ENCODE measurements at regions not wholly inside any gene's neighbourhood (a gene's known extent, or its start where the extent isn't known, plus 50 kb on each side); places are given as distances from the start of the nearest gene placed in this dataset.

DNA sequence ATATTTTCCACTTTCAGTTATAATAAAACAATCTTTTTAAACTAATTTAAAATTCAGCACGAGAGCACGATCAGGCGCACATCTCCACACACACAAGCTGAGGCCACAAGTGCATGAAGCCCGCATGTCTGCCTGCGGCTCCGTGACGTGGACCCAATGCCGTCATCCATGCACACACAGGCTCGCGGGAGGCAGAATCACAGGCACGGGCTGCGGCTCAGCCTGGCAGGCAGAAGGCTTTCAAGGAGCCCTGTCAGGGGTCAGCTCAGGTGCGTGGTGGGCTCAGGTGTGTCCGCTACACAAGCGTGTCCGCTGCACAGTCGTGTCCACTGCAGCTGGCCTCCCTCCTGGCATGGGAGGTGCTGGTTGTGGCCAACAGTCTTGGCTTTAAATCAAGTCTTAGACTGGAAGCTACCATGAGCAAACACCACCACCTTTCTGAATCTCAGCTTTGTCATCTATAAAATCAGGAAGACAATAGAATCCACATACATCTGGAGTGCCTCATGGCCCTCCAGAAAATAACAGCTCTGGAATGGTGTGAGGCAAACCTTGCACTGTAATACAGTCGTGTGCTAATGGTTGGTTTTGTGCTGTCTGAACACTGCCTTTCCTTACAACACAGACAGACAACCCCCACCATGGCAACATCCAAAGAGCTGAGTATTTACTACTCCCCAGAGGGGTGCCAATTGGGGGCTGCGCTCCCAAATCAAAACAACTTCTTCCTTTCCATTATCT lies 210.1 kb downstream of the NDUFA10 start:
- H3K9me3 Mint-ChIP-seq: peaks cover 72% of the 10 kb centered on the region
- H3K4me1 Mint-ChIP-seq (ENCODE audit: low read depth): no peaks in the 10 kb centered on the region
- H3K4me3 Mint-ChIP-seq: no peak overlapping the region
- DNase-seq: no peak
- no peaks in the 10 kb centered on the region; the same call in 1 of the 2 replicates for H3K36me3 Mint-ChIP-seq (ENCODE audit: low read depth)
- H3K27me3 Mint-ChIP-seq (ENCODE audit: insufficient read depth): peaks cover 8% of the 10 kb centered on the region
- no peak for TF ChIP-seq CTCF (IDR thresholded peaks at IDR 0.05)
- no peak overlapping the region for H3K27ac Mint-ChIP-seq

DNA sequence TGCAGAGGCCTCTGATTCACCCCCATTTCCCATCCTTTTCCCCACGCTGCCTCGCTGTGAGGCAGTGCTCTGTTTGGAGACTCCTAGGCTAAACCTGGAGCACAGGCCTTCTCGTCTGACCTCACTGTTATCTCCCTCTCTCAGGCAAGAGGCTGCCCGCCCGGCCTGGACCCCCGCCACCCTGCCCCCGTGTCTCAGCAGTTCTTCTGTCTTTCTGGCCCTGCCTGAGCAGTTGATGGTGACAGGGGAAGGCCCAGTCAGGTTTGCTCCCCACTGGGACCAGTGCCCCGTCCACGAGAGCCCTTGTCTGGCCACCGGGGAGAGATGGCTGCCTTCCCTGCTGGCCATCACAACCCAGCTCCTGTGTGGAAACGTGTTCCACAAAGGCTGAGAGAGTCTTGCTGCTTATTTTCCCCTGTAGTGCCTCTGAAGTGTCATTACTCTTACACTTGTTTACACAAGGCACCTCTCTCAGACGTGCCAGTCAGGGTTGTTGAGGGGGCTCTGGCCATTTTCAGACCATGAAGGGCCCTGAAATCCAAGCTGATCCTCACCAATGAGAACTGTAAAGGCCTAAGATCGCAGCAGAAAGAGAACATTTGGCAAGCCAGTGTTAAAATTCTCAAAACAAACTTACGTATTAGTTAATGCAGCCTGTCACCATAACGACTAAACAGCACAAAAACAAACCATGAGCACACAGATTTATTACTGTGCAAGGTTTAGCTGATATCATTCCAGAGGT lies 210.9 kb downstream of the NDUFA10 start:
- no peaks in the 10 kb centered on the region for H3K4me1 Mint-ChIP-seq (ENCODE audit: low read depth)
- H3K9me3 Mint-ChIP-seq: peaks cover 69% of the 10 kb centered on the region
- no peak for DNase-seq
- H3K36me3 Mint-ChIP-seq (ENCODE audit: low read depth): peaks cover 4% of the 10 kb centered on the region; the same call in 1 of the 2 replicates
- H3K27me3 Mint-ChIP-seq (ENCODE audit: insufficient read depth): peaks cover 8% of the 10 kb centered on the region
- no peak overlapping the region for H3K4me3 Mint-ChIP-seq
- no peak overlapping the region for H3K27ac Mint-ChIP-seq
- no peak for TF ChIP-seq CTCF (IDR thresholded peaks at IDR 0.05)

DNA sequence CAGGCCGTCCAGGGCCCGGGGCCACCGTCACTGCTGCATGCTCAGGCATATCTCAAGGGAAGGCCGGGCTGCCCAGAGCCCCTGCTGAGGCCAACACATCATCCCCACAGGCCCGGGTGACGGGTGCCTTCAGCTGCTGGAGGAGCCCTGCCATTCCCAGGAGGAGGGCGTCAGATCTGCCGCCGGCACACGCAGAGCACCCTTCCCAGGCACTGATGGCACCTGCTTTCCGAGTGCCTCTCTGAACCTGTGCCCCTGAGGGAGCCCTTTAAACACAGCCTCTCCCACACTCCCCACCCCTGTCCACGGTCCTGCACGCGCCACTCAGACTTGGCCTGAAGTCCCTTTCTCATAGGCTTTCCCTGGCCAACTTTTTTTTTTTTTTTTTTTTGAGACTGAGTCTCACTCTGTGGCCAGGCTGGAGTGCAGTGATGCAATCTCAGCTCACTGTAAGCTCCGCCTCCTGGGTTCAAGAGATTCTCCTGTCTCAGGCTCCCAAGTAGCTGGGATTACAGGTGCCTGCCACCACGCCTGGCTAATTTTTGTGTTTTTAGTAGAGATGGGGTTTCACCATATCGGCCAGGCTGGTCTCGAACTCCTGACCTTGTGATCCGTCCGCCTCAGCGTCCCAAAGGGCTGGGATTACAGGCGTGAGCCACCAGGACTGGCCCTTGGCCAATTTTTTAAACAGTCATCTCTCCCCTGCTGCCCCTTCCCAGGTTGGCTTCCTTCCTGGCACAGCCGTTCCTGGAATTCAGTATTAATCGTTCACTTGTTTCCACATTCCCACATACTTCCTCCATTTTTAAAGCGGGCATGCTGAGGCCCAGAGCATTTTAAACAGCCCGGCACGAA lies 211.7 kb downstream of the NDUFA10 start:
- H3K27ac Mint-ChIP-seq: no peak overlapping the region

GRCh38 chr2:239811806-239812560 lies 213.2 kb downstream of the NDUFA10 start:
- Mint-ChIP-seq H3K9me3 (peaks cover 71% of the 10 kb centered on the region), H3K4me3 (no peak overlapping the region), H3K36me3 (ENCODE audit: low read depth) (peaks cover 5% of the 10 kb centered on the region; the same call in 1 of the 2 replicates), H3K4me1 (ENCODE audit: low read depth) (no peaks in the 10 kb centered on the region), H3K27me3 (ENCODE audit: insufficient read depth) (peaks cover 7% of the 10 kb centered on the region), H3K27ac (no peak overlapping the region)
- no peak for DNase-seq
- no peak for TF ChIP-seq CTCF (IDR thresholded peaks at IDR 0.05)

More for the DNA sequence above, 211.7 kb downstream of the NDUFA10 start:
- Mint-ChIP-seq H3K27me3 (ENCODE audit: insufficient read depth) (peaks cover 7% of the 10 kb centered on the region), H3K4me3 (no peak overlapping the region), H3K36me3 (ENCODE audit: low read depth) (peaks cover 5% of the 10 kb centered on the region; the same call in 1 of the 2 replicates), H3K4me1 (ENCODE audit: low read depth) (no peaks in the 10 kb centered on the region), H3K9me3 (peaks cover 64% of the 10 kb centered on the region)
- DNase-seq: no peak
- TF ChIP-seq CTCF (IDR thresholded peaks at IDR 0.05): no peak

Measured in HFFc6 (cell line).